ENCODE measurements at regions not wholly inside any gene's neighbourhood (a gene's known extent, or its start where the extent isn't known, plus 50 kb on each side); places are given as distances from the start of the nearest gene placed in this dataset.

DNA sequence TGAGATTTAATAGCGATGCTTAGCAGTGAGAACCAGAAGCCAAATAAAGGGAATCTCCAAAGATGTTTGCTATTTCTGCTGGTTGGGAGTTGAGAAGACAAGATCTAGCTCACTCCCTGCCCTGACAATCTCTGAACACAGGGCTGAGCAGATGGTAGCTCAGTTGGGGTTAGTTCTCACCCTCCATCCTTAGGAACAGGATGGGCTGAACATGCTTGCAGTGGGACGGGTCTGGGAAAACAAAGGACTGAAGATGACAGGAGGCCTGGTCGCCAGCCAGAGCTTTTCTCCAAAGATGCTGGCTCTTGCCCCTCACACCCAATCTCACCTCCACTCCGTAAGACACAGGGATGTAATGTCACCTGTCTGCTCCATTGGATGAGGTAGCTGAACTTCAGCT is 72.7 kb downstream of the SC5D start:
- TF ChIP-seq, protein P1, sequence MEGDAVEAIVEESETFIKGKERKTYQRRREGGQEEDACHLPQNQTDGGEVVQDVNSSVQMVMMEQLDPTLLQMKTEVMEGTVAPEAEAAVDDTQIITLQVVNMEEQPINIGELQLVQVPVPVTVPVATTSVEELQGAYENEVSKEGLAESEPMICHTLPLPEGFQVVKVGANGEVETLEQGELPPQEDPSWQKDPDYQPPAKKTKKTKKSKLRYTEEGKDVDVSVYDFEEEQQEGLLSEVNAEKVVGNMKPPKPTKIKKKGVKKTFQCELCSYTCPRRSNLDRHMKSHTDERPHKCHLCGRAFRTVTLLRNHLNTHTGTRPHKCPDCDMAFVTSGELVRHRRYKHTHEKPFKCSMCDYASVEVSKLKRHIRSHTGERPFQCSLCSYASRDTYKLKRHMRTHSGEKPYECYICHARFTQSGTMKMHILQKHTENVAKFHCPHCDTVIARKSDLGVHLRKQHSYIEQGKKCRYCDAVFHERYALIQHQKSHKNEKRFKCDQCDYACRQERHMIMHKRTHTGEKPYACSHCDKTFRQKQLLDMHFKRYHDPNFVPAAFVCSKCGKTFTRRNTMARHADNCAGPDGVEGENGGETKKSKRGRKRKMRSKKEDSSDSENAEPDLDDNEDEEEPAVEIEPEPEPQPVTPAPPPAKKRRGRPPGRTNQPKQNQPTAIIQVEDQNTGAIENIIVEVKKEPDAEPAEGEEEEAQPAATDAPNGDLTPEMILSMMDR (IDR thresholded peaks at IDR 0.05 in 4 of 5, conservative IDR thresholded peaks at IDR 0.05 in 1 of 5) = no peak
- TF ChIP-seq POLR2A (IDR thresholded peaks at IDR 0.05) = no peak
